ENCODE measurements at regions not wholly inside any gene's neighbourhood (a gene's known extent, or its start where the extent isn't known, plus 50 kb on each side); places are given as distances from the start of the nearest gene placed in this dataset.

DNA sequence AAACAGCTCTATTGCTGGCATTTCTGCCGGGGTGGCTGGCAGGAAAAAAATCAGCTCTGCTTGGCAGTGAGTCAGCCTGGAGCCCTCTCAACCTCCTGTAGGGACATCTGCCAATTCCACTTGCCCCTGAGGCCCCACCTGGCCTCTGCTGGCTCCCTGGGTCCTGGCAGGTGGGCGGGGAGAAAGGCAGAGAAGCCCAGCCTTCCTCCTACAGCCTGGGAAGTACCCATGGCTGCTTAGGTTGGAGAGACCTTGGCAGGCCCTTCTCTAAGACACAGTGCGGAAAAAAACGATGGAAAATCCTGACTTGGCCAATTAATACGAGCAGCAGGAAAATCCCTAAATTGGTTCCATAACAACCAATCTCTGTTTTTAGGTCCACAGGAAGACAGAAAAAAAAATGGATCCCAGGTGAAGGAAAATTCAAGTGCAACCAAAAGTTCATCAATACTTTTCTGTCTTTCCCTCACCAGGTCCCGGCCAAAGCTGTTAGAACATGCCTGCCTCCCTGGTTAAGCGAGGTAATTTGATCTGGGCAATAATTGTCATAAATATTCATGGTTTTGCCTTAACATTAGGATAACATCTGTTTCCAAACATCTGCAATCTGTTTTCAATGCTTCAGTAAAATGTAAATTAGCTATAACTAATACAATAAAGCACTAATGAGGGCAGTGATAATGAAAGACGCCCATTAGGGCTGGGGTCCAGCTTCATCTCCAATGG is 245.9 kb downstream of the TFCP2L1 start:
- no peak for TF ChIP-seq POLR2A (IDR thresholded peaks at IDR 0.05; ENCODE audit: low read depth, low read length)
- TF ChIP-seq, protein P1, sequence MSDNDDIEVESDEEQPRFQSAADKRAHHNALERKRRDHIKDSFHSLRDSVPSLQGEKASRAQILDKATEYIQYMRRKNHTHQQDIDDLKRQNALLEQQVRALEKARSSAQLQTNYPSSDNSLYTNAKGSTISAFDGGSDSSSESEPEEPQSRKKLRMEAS (IDR thresholded peaks at IDR 0.05; ENCODE audit: insufficient read depth, insufficient read length), result no peak
- TF ChIP-seq GATA2 (IDR thresholded peaks at IDR 0.05; ENCODE audit: insufficient read depth, insufficient read length, low read depth, low read length), result no peak
- no peak for TF ChIP-seq EZH2 (IDR thresholded peaks at IDR 0.05; ENCODE audit: borderline replicate concordance, low read depth, low read length, severe bottlenecking)
- TF ChIP-seq FOS (IDR thresholded peaks at IDR 0.05; ENCODE audit: borderline replicate concordance, insufficient read depth, low read length), result no peak
- TF ChIP-seq, protein P2, sequence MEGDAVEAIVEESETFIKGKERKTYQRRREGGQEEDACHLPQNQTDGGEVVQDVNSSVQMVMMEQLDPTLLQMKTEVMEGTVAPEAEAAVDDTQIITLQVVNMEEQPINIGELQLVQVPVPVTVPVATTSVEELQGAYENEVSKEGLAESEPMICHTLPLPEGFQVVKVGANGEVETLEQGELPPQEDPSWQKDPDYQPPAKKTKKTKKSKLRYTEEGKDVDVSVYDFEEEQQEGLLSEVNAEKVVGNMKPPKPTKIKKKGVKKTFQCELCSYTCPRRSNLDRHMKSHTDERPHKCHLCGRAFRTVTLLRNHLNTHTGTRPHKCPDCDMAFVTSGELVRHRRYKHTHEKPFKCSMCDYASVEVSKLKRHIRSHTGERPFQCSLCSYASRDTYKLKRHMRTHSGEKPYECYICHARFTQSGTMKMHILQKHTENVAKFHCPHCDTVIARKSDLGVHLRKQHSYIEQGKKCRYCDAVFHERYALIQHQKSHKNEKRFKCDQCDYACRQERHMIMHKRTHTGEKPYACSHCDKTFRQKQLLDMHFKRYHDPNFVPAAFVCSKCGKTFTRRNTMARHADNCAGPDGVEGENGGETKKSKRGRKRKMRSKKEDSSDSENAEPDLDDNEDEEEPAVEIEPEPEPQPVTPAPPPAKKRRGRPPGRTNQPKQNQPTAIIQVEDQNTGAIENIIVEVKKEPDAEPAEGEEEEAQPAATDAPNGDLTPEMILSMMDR (IDR thresholded peaks at IDR 0.05; ENCODE audit: extremely low read depth in 1 of 2, insufficient read depth in 1 of 2, low read depth in 1 of 2, low read length in 2 of 2), result no peak
- no peak for TF ChIP-seq MYC (IDR thresholded peaks at IDR 0.05; ENCODE audit: low read depth, low read length)
- no peak for TF ChIP-seq JUN (IDR thresholded peaks at IDR 0.05; ENCODE audit: borderline replicate concordance, insufficient read depth, insufficient read length, low read depth)
- TF ChIP-seq POLR2AphosphoS5 (IDR thresholded peaks at IDR 0.05; ENCODE audit: insufficient read depth, low read depth, low read length), result no peak
- CTCF ChIA-PET, result no interaction called here

More for the DNA sequence above, 245.9 kb downstream of the TFCP2L1 start:
- no peak overlapping the region for H3K4me3 ChIP-seq (replicated peaks in 1 of 3; ENCODE audit: insufficient read depth in 1 of 3, low read depth in 1 of 3, low read length in 3 of 3)
- BruUV-seq (replicated peaks), result no TSS peak
- H3K9me1 ChIP-seq (replicated peaks; ENCODE audit: control insufficient read depth, extremely low read depth, insufficient read depth, low read length), result no peaks in the 10 kb centered on the region
- no peak for DNase-seq (ENCODE audit: low read depth, low spot score)
- no peaks in the 10 kb centered on the region for H4K20me1 ChIP-seq (replicated peaks; ENCODE audit: control insufficient read depth, extremely low read depth, insufficient read depth, low read length)
- no peak overlapping the region for H3K27ac ChIP-seq (ENCODE audit: insufficient read depth, low read depth, low read length)
- intact Hi-C loops (cut with micrococcal nuclease) (no loop called here), dilution Hi-C loops (cut with MboI; ENCODE audit: extremely low pct_ligation_motif_present, low sequenced_read_pairs) (no loop called here)
- no peaks in the 10 kb centered on the region for H3K9me3 ChIP-seq (replicated peaks; ENCODE audit: control insufficient read depth, insufficient read depth, low read length)
- H3K79me2 ChIP-seq (ENCODE audit: control insufficient read depth, insufficient read depth, low read length), result no peaks in the 10 kb centered on the region
- H3K9ac ChIP-seq (replicated peaks; ENCODE audit: extremely low read depth, insufficient read depth, low read length), result no peak overlapping the region
- POLR2A ChIA-PET, result no interaction called here
- H2AFZ ChIP-seq (ENCODE audit: low read depth, low read length), result no peak overlapping the region
- H3K4me1 ChIP-seq (ENCODE audit: control insufficient read depth, extremely low read depth, insufficient read depth, low read length), result no peaks in the 10 kb centered on the region
- H3K4me2 ChIP-seq (ENCODE audit: insufficient read depth, low read length), result no peak overlapping the region
- H3K36me3 ChIP-seq (ENCODE audit: control insufficient read depth in 2 of 2, extremely low read depth in 1 of 2, insufficient read depth in 2 of 2, low read length in 2 of 2), result no peaks in the 10 kb centered on the region
- FAIRE-seq, result no peak
- no peaks in the 10 kb centered on the region for H3K27me3 ChIP-seq (ENCODE audit: control insufficient read depth in 2 of 2, insufficient read depth in 2 of 2, low read length in 2 of 2)
